Inferior parietal cortex (tissue), 1 donor: ENCODE measurements at regions not wholly inside any gene's neighbourhood (a gene's known extent, or its start where the extent isn't known, plus 50 kb on each side); places are given as distances from the start of the nearest gene placed in this dataset.
"Not testable (repeated sequence)": the region's sequence is repeated elsewhere in the genome, so short reads cannot be mapped to it uniquely, and the experiment has no call there.

Experiments used
- DNase-seq: peaks from one replicate; pipeline ENCODE4 v3.0.0-alpha.2; 2016; ENCODE audit errors: extremely low spot score

- no peak for DNase-seq
Measured at GRCh38 chr21:15669247-15669646, 60.5 kb upstream of the USP25 start.

GRCh38 chr21:15671188-15671587, 58.6 kb upstream of the USP25 start:
- DNase-seq, result no peak

- DNase-seq, result not testable (repeated sequence)
Measured at GRCh38 chr21:15672578-15672977, 57.2 kb upstream of the USP25 start.

- no peak for DNase-seq
Measured at GRCh38 chr21:15676935-15677334, 52.8 kb upstream of the USP25 start.

- DNase-seq, result no peak
Measured at GRCh38 chr21:15679630-15680029, 50.2 kb upstream of the USP25 start.
